HepG2 (cell line): ENCODE measurements at regions not wholly inside any gene's neighbourhood (a gene's known extent, or its start where the extent isn't known, plus 50 kb on each side); places are given as distances from the start of the nearest gene placed in this dataset.

Experiments used
- CHD2 ChIP-seq: IDR thresholded peaks from 2 replicates; pipeline ENCODE4 v1.6.1; 2011; ENCODE audit warnings: low read depth, low read length, improper control_type of control experiment
- KLF11 ChIP-seq: IDR thresholded peaks from 2 replicates; pipeline ENCODE4 v1.6.1; 2016; ENCODE audit warnings: missing compliant biosample characterization
- KLF13 ChIP-seq: sonication (generic); formaldehyde crosslinking; IDR thresholded peaks from 2 replicates; pipeline ENCODE4 v1.4.0; 2020; ENCODE audit warnings: mild to moderate bottlenecking, missing genetic modification reagents
- NFE2L1 ChIP-seq: sonication (generic); formaldehyde crosslinking; IDR thresholded peaks from 2 replicates; pipeline ENCODE4 v1.4.0; 2020; ENCODE audit warnings: missing genetic modification reagents, mild to moderate bottlenecking, borderline replicate concordance
- NFYB ChIP-seq: sonication (generic); formaldehyde crosslinking; IDR thresholded peaks from 2 replicates; pipeline ENCODE4 v1.4.0; 2020; ENCODE audit warnings: missing genetic modification reagents
- NR2C2 ChIP-seq: sonication (generic); formaldehyde crosslinking; IDR thresholded peaks from 2 replicates; pipeline ENCODE4 v1.4.0; 2020; ENCODE audit warnings: missing genetic modification reagents, mild to moderate bottlenecking, moderate library complexity, borderline replicate concordance
- RFX5 ChIP-seq: IDR thresholded peaks from 2 replicates; pipeline ENCODE4 v1.6.1; 2011; ENCODE audit warnings: low read depth, low read length, improper control_type of control experiment
- ZKSCAN8 ChIP-seq: IDR thresholded peaks from 2 replicates; pipeline ENCODE4 v1.6.1; 2016; ENCODE audit warnings: borderline replicate concordance, missing genetic modification reagents, missing compliant biosample characterization
- ZNF124 ChIP-seq: sonication (generic); formaldehyde crosslinking; IDR thresholded peaks from 2 replicates; pipeline ENCODE4 v1.4.0; 2020; ENCODE audit warnings: missing genetic modification reagents
- ZNF317 ChIP-seq: sonication (generic); formaldehyde crosslinking; IDR thresholded peaks from 2 replicates; pipeline ENCODE4 v1.5.0; 2020; ENCODE audit warnings: mild to moderate bottlenecking, missing genetic modification reagents
- ZNF431 ChIP-seq: sonication (generic); formaldehyde crosslinking; IDR thresholded peaks from 2 replicates; pipeline ENCODE4 v1.9.0; 2022; ENCODE audit warnings: missing genetic modification reagents, low read depth, mild to moderate bottlenecking, borderline replicate concordance
- ZNF552 ChIP-seq: sonication (generic); formaldehyde crosslinking; IDR thresholded peaks from 2 replicates; pipeline ENCODE4 v1.9.0; 2022; ENCODE audit warnings: missing genetic modification reagents, mild to moderate bottlenecking, borderline replicate concordance
- ZZZ3 ChIP-seq: sonication (generic); formaldehyde crosslinking; IDR thresholded peaks from 2 replicates; pipeline ENCODE4 v1.4.0; 2020; ENCODE audit warnings: missing genetic modification reagents, mild to moderate bottlenecking, borderline replicate concordance
- TF ChIP-seq, protein P1 (sequence below): sonication (generic); formaldehyde crosslinking; IDR thresholded peaks from 2 replicates; pipeline ENCODE4 v1.4.0; 2020; ENCODE audit warnings: missing genetic modification reagents

DNA sequence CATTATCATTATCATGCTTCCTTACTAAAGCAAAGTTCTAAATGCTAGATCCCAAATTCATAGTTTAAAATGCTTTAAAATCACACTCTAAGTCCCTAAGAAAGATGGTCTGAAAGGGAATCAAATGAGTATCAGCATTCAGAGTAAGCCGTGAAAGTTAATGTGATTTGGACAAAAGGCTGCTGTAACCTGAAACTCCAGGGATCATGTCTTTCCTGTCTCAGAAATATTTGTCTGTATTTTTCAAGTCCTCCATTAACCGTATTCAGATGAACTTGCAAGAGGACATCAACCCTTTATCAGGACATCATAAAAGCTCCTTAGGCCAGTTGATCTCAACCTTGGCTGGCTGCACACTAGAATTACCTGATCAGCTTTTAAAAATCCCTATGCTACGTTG is 324.3 kb upstream of the PKDCC start:
- TF ChIP-seq KLF11 (CRISPR knock-in tag) (no peak), ZNF124 (CRISPR knock-in tag) (no peak), ZKSCAN8 (CRISPR knock-in tag) (no peak), NFYB (CRISPR knock-in tag) (no peak), CHD2 (no peak), ZZZ3 (CRISPR knock-in tag) (no peak), ZNF317 (CRISPR knock-in tag) (no peak), RFX5 (no peak), NR2C2 (CRISPR knock-in tag) (no peak), KLF13 (CRISPR knock-in tag) (no peak), ZNF431 (CRISPR knock-in tag) (no peak), NFE2L1 (CRISPR knock-in tag) (no peak), ZNF552 (CRISPR knock-in tag) (no peak)
- TF ChIP-seq, protein P1, sequence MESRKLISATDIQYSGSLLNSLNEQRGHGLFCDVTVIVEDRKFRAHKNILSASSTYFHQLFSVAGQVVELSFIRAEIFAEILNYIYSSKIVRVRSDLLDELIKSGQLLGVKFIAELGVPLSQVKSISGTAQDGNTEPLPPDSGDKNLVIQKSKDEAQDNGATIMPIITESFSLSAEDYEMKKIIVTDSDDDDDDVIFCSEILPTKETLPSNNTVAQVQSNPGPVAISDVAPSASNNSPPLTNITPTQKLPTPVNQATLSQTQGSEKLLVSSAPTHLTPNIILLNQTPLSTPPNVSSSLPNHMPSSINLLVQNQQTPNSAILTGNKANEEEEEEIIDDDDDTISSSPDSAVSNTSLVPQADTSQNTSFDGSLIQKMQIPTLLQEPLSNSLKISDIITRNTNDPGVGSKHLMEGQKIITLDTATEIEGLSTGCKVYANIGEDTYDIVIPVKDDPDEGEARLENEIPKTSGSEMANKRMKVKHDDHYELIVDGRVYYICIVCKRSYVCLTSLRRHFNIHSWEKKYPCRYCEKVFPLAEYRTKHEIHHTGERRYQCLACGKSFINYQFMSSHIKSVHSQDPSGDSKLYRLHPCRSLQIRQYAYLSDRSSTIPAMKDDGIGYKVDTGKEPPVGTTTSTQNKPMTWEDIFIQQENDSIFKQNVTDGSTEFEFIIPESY (CRISPR knock-in tag), result no peak
